Heart left ventricle (tissue), 13 donors: ENCODE measurements at regions not wholly inside any gene's neighbourhood (a gene's known extent, or its start where the extent isn't known, plus 50 kb on each side); places are given as distances from the start of the nearest gene placed in this dataset.

ENCODE experiments used
- POLR2A ChIP-seq, 2 donors: fragments of 450-650 bp; IDR thresholded peaks; one replicate each; pipeline ENCODE4 v1.6.1; 2017; ENCODE audit warnings: antibody characterized with exemption in 2 of 2, mild to moderate bottlenecking in 2 of 2, moderate library complexity in 2 of 2
- TF ChIP-seq, protein P1 (sequence below), 12 donors: fragments of 200-600 bp; sonication (generic) in 4 of 12; IDR thresholded peaks; one replicate each; pipeline versions ENCODE4 v1.5.0 to v1.8.0; 2018 to 2022; ENCODE audit warnings: antibody characterized with exemption in 12 of 12, mild to moderate bottlenecking in 5 of 12
- donor health status: ischemic (EF 13 %, LVEDD 7.1; RV severe dilation, severe dysfunction).
- donor health status: DM: no; HTN: yes; CAD: no.
- donor health status: DM: no; HTN: no; CAD: no.
- donor health status: ischemic (EF 25% LVEDD 6.9; RV normal size, moderate dysfunction).
- donor health status: ischemic (EF 25% LVEDD 5.7; RV mildly dilated, moderate dysfunction).
- donor health status: ischemic (EF 35%, LVEDD 5.7; RV mildly dilated, moderate dysfunction).
- donor health status: nonischemic (EF 11% LVEDD 7.7; RV severe dilation, severe dysfunction).
- donor health status: DM: yes; HTN: yes; CAD: no.
- donor health status: PGD.
- donor health status: ischemic (EF 29% LVEDD 5.4; RV normal size, mild dysfunction).
- donor health status: nonischemic (EF 23%, LVEDD 6.1; RV moderate dilation, normal function).

DNA sequence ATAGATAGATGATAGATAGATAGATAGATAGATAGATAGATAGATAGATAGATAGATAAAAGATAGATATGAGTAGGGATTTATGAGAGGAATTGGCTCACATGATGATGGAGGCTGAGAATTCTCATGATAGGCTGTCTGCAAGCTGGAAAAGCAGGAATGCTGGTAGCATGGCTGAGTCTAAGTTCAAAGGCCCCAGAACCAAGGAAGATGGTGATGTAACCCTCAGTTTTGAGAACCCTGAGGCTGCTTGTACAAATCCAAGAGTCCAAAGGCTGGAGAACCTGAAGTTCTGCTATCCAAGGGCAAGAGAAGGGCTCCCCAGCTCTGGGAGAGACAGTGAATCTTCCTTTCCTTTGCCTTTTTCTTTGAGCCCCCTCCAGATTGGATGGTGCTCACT, 210.8 kb downstream of the RFPL4B start:
- TF ChIP-seq, protein P1, sequence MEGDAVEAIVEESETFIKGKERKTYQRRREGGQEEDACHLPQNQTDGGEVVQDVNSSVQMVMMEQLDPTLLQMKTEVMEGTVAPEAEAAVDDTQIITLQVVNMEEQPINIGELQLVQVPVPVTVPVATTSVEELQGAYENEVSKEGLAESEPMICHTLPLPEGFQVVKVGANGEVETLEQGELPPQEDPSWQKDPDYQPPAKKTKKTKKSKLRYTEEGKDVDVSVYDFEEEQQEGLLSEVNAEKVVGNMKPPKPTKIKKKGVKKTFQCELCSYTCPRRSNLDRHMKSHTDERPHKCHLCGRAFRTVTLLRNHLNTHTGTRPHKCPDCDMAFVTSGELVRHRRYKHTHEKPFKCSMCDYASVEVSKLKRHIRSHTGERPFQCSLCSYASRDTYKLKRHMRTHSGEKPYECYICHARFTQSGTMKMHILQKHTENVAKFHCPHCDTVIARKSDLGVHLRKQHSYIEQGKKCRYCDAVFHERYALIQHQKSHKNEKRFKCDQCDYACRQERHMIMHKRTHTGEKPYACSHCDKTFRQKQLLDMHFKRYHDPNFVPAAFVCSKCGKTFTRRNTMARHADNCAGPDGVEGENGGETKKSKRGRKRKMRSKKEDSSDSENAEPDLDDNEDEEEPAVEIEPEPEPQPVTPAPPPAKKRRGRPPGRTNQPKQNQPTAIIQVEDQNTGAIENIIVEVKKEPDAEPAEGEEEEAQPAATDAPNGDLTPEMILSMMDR (IDR thresholded peaks at IDR 0.05): no peak
- TF ChIP-seq POLR2A (IDR thresholded peaks at IDR 0.05): no peak
